IMR-90 (cell line): ENCODE measurements at regions not wholly inside any gene's neighbourhood (a gene's known extent, or its start where the extent isn't known, plus 50 kb on each side); places are given as distances from the start of the nearest gene placed in this dataset.

ENCODE experiments used
- ATAC-seq: fragments of 200-7000 bp; cut with Tn5 transposase; 2 replicates; pipeline ENCODE4 v1.9.1; 2020; ENCODE audit warnings: low read depth, mild to moderate bottlenecking, moderate library complexity
- BruUV-seq: library from RNA; stranded (reverse); fragments of 400-500 nt; replicated peaks from 2 replicates; lab custom pipeline; 2021; lab: Mats Ljungman, UMichigan
- CTCF ChIA-PET: fragments of 300-600 bp; formaldehyde crosslinking; extraction: SDS; loops from one replicate; lab custom pipeline; 2021; ENCODE audit warnings: antibody characterized with exemption; lab: Yijun Ruan, JAX
- POLR2A ChIA-PET: fragments of 300-600 bp; sonication (Branson Sonifier 250); formaldehyde crosslinking; loops from one replicate; lab custom pipeline; 2022; ENCODE audit warnings: antibody characterized with exemption; ENCODE audit not compliant: unreplicated experiment; lab: Charles Lee
- DNase-seq: peaks from one replicate; pipeline ENCODE4 v3.0.0; 2013
- H2AFZ ChIP-seq: replicated peaks from 2 replicates; pipeline ENCODE3; 2013; ENCODE audit warnings: low read length, mild to moderate bottlenecking; ENCODE audit not compliant: poor library complexity
- H2AK5ac ChIP-seq: 2 replicates; pipeline ENCODE4 v1.6.1; 2013; ENCODE audit warnings: low read depth, low read length, inconsistent platforms
- H2AK9ac ChIP-seq: replicated peaks from 2 replicates; pipeline ENCODE3; 2013; ENCODE audit warnings: mild to moderate bottlenecking, low read depth, low read length, moderate library complexity; ENCODE audit not compliant: poor library complexity
- H2BK120ac ChIP-seq: 2 replicates; pipeline ENCODE4 v1.6.1; 2013; ENCODE audit warnings: low read depth, low read length, inconsistent platforms
- H2BK15ac ChIP-seq: 3 replicates; pipeline ENCODE4 v1.6.1; 2013; ENCODE audit warnings: low read depth, low read length, inconsistent platforms
- H2BK20ac ChIP-seq: 2 replicates; pipeline ENCODE4 v1.6.1; 2013; ENCODE audit warnings: low read depth, mild to moderate bottlenecking, inconsistent platforms, low read length, moderate library complexity
- H2BK5ac ChIP-seq: 2 replicates; pipeline ENCODE4 v1.6.1; 2013; ENCODE audit warnings: mild to moderate bottlenecking, low read depth, low read length, inconsistent platforms; ENCODE audit not compliant: poor library complexity, severe bottlenecking
- H3K14ac ChIP-seq: replicated peaks from 2 replicates; pipeline ENCODE4 v1.6.1; 2013; ENCODE audit warnings: low read depth, low read length, inconsistent platforms
- H3K18ac ChIP-seq: 2 replicates; pipeline ENCODE4 v1.6.1; 2013; ENCODE audit warnings: low read depth, low read length, control low read depth
- H3K23ac ChIP-seq: 2 replicates; pipeline ENCODE4 v1.6.1; 2013; ENCODE audit warnings: low read depth, low read length, inconsistent platforms
- H3K27ac ChIP-seq: 2 replicates; pipeline ENCODE4 v1.5.1; 2013; ENCODE audit warnings: mild to moderate bottlenecking, control low read depth, low read length; ENCODE audit not compliant: insufficient read depth
- H3K27me3 ChIP-seq: 2 replicates; pipeline ENCODE4 v1.6.1; 2013; ENCODE audit warnings: low read length; ENCODE audit not compliant: control insufficient read depth, insufficient read depth
- H3K36me3 ChIP-seq: 2 replicates; pipeline ENCODE4 v1.6.1; 2013; ENCODE audit warnings: low read length, mixed read lengths; ENCODE audit not compliant: control insufficient read depth, insufficient read depth
- H3K4ac ChIP-seq: 2 replicates; pipeline ENCODE4 v1.6.1; 2013; ENCODE audit warnings: low read depth, low read length, inconsistent platforms
- H3K4me1 ChIP-seq: 2 replicates; pipeline ENCODE4 v1.6.1; 2013; ENCODE audit warnings: low read length, mixed read lengths; ENCODE audit not compliant: control insufficient read depth, insufficient read depth
- H3K4me2 ChIP-seq: 2 replicates; pipeline ENCODE4 v1.6.1; 2013; ENCODE audit warnings: low read depth, mild to moderate bottlenecking, control low read depth, low read length, moderate library complexity
- H3K4me3 ChIP-seq: 2 replicates; pipeline ENCODE4 v1.5.1; 2013; ENCODE audit warnings: low read depth, mild to moderate bottlenecking, control low read depth, low read length, moderate library complexity; ENCODE audit not compliant: insufficient read depth
- H3K56ac ChIP-seq: 2 replicates; pipeline ENCODE4 v1.6.1; 2013; ENCODE audit warnings: low read length, inconsistent platforms; ENCODE audit not compliant: insufficient read depth; ENCODE audit errors: extremely low read depth
- H3K79me1 ChIP-seq, 2 experiments: 2 replicates each; pipeline ENCODE4 v1.6.1; 2013; ENCODE audit warnings: low read length in 2 of 2, inconsistent platforms in 1 of 2, low read depth in 1 of 2
- H3K9ac ChIP-seq: 2 replicates; pipeline ENCODE4 v1.6.1; 2013; ENCODE audit warnings: low read depth, low read length, control low read depth
- H3K9me1 ChIP-seq: 2 replicates; pipeline ENCODE4 v1.6.1; 2013; ENCODE audit warnings: low read length, inconsistent platforms; ENCODE audit not compliant: insufficient read depth
- H3K9me3 ChIP-seq: 2 replicates; pipeline ENCODE4 v1.6.1; 2013; ENCODE audit warnings: low read length; ENCODE audit not compliant: control insufficient read depth, insufficient read depth
- H4K20me1 ChIP-seq: 2 replicates; pipeline ENCODE4 v1.6.1; 2013; ENCODE audit warnings: low read length, inconsistent platforms; ENCODE audit not compliant: insufficient read depth
- H4K5ac ChIP-seq: 2 replicates; pipeline ENCODE4 v1.6.1; 2013; ENCODE audit warnings: mild to moderate bottlenecking, low read depth, low read length, control low read depth
- H4K8ac ChIP-seq, 2 experiments: 2 replicates each; pipeline ENCODE4 v1.6.1; 2013; ENCODE audit warnings: low read depth in 2 of 2, low read length in 2 of 2, control low read depth in 1 of 2, inconsistent platforms in 1 of 2
- H4K91ac ChIP-seq: 2 replicates; pipeline ENCODE4 v1.6.1; 2013; ENCODE audit warnings: low read depth, low read length, inconsistent platforms; ENCODE audit not compliant: insufficient read depth
- BHLHE40 ChIP-seq: fragments of 150-350 bp; IDR thresholded peaks from 2 replicates; pipeline ENCODE4 v1.6.1; 2016; ENCODE audit warnings: mild to moderate bottlenecking, low read depth, low read length
- CEBPB ChIP-seq: IDR thresholded peaks from 2 replicates; pipeline ENCODE4 v1.6.1; 2012; ENCODE audit warnings: low read depth, low read length, improper control_type of control experiment
- CHD1 ChIP-seq: IDR thresholded peaks from 2 replicates; pipeline ENCODE4 v1.6.1; 2012; ENCODE audit warnings: low read depth, low read length, improper control_type of control experiment
- FOS ChIP-seq: fragments of 150-350 bp; IDR thresholded peaks from 2 replicates; pipeline ENCODE4 v1.6.1; 2016; ENCODE audit warnings: low read depth, low read length
- MAFK ChIP-seq: IDR thresholded peaks from 2 replicates; pipeline ENCODE4 v1.6.1; 2012; ENCODE audit warnings: low read depth, low read length, improper control_type of control experiment
- MAZ ChIP-seq: IDR thresholded peaks from 2 replicates; pipeline ENCODE4 v1.6.1; 2012; ENCODE audit warnings: low read depth, mild to moderate bottlenecking, low read length, improper control_type of control experiment, moderate library complexity, borderline replicate concordance
- MXI1 ChIP-seq: IDR thresholded peaks from 2 replicates; pipeline ENCODE4 v1.6.1; 2012; ENCODE audit warnings: low read depth, mild to moderate bottlenecking, low read length, moderate library complexity, borderline replicate concordance
- NFE2L2 ChIP-seq: fragments of 150-350 bp; IDR thresholded peaks from 2 replicates; pipeline ENCODE4 v1.6.1; 2016; ENCODE audit warnings: low read depth, mild to moderate bottlenecking, low read length
- POLR2A ChIP-seq: IDR thresholded peaks from 2 replicates; pipeline ENCODE4 v1.6.1; 2012; ENCODE audit warnings: mild to moderate bottlenecking, low read depth, low read length
- RAD21 ChIP-seq: IDR thresholded peaks from 2 replicates; pipeline ENCODE4 v1.6.1; 2012; ENCODE audit warnings: low read length, improper control_type of control experiment
- RCOR1 ChIP-seq: IDR thresholded peaks from 2 replicates; pipeline ENCODE4 v1.6.1; 2012; ENCODE audit warnings: mild to moderate bottlenecking, low read length, improper control_type of control experiment; ENCODE audit not compliant: insufficient replicate concordance
- RFX5 ChIP-seq: IDR thresholded peaks from 2 replicates; pipeline ENCODE4 v1.8.0; 2012; ENCODE audit warnings: low read depth, mild to moderate bottlenecking, low read length, moderate library complexity
- SMC3 ChIP-seq: fragments of 150-350 bp; IDR thresholded peaks from 2 replicates; pipeline ENCODE4 v1.6.1; 2016; ENCODE audit warnings: low read depth, mild to moderate bottlenecking, antibody characterized with exemption, low read length, moderate library complexity
- WGBS, 2 experiments: methylation state at CpG; one replicate each; pipeline versions ENCODE4 v1.1.5 to v1.1.7; 2013; ENCODE audit warnings: missing lambda C conversion rate in 2 of 2; ENCODE audit not compliant: insufficient read length in 1 of 2; ENCODE audit errors: extremely low coverage in 2 of 2; 5-methylcytosine and 5-hydroxymethylcytosine counted together
- dilution Hi-C: fragments of 300-500 bp; cut with HindIII; formaldehyde crosslinking; loops from one replicate; pipeline ENCODE4 v1.14.3; 2018; ENCODE audit warnings: low sequenced_read_pairs; ENCODE audit not compliant: unreplicated experiment
- in situ Hi-C: fragments of 300-500 bp; cut with MboI; formaldehyde crosslinking; loops from 3 replicates; pipeline ENCODE4 v1.14.3; 2019; ENCODE audit warnings: low sequenced_read_pairs, inconsistent platforms, mixed read lengths
- intact Hi-C: fragments of 100-400 bp; cut with micrococcal nuclease; formaldehyde crosslinking; loops from 2 replicates; pipeline ENCODE4 v1.10.0; 2022
- TF ChIP-seq, protein P1 (sequence below): conservative IDR thresholded peaks from 2 replicates; pipeline ENCODE4 v1.5.1; 2012; ENCODE audit warnings: mild to moderate bottlenecking, low read depth, low read length, improper control_type of control experiment
- TF ChIP-seq, protein P2 (sequence below): fragments of 150-350 bp; IDR thresholded peaks from 2 replicates; pipeline ENCODE4 v1.6.1; 2016; ENCODE audit warnings: low read depth, mild to moderate bottlenecking, low read length, moderate library complexity, borderline replicate concordance
- TF ChIP-seq, protein P3 (sequence below): fragments of 150-350 bp; IDR thresholded peaks from 2 replicates; pipeline ENCODE4 v1.6.1; 2017; ENCODE audit warnings: mild to moderate bottlenecking, antibody characterized with exemption, low read length, low read depth

DNA sequence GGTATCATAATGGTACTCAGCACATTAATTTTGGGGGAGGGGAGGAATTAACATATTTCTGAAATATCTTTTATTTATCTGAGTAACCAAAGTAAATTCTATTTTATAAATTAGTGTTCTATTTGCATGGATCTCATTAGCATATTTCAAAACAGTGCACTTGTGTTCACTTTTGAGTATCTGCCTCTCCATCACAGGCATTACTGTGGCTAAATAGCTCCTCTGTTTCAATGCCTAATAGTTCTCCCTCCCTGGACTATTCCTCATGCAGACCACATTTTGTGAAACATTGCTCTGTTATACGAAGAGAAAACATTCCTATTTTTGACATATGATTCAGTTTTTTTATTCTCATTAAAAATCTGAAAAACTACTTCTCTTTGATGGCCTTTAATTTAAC lies 1127.8 kb downstream of the TUSC7 start:
- Histone ChIP-seq H3K27ac (no peak overlapping the region), H3K4me3 (no peak overlapping the region), H3K79me1 (no peaks in the 10 kb centered on the region), H3K9me1 (no peaks in the 10 kb centered on the region), H4K8ac (no peak overlapping the region), H2AK5ac (no peak overlapping the region), H3K23ac (no peak overlapping the region), H3K27me3 (no peaks in the 10 kb centered on the region), H3K4me2 (no peak overlapping the region), H2BK20ac (no peak overlapping the region), H3K14ac (no peak overlapping the region), H2AK9ac (no peak overlapping the region), H4K5ac (no peak overlapping the region), H3K9me3 (no peaks in the 10 kb centered on the region), H2BK120ac (no peak overlapping the region), H3K18ac (no peak overlapping the region), H2BK15ac (no peak overlapping the region), H4K20me1 (no peaks in the 10 kb centered on the region), H3K56ac (no peak overlapping the region), H3K9ac (no peak overlapping the region), H3K36me3 (no peaks in the 10 kb centered on the region), H2BK5ac (no peak overlapping the region), H2AFZ (no peak overlapping the region), H4K91ac (no peak overlapping the region), H3K4me1 (peaks cover 2% of the 10 kb centered on the region; the same call in 1 of the 2 replicates), H3K4ac (no peak overlapping the region)
- BruUV-seq = no TSS peak
- ATAC-seq (no peak), DNase-seq (no peak)
- intact Hi-C loops = no loop called here
- WGBS, 2 experiments = no CpG with 5 or more reads among the region's 1 CpG
- in situ Hi-C loops = no loop called here
- TF ChIP-seq MAFK = no peak
- no peak for TF ChIP-seq NFE2L2
- TF ChIP-seq MAZ = no peak
- TF ChIP-seq, protein P1, sequence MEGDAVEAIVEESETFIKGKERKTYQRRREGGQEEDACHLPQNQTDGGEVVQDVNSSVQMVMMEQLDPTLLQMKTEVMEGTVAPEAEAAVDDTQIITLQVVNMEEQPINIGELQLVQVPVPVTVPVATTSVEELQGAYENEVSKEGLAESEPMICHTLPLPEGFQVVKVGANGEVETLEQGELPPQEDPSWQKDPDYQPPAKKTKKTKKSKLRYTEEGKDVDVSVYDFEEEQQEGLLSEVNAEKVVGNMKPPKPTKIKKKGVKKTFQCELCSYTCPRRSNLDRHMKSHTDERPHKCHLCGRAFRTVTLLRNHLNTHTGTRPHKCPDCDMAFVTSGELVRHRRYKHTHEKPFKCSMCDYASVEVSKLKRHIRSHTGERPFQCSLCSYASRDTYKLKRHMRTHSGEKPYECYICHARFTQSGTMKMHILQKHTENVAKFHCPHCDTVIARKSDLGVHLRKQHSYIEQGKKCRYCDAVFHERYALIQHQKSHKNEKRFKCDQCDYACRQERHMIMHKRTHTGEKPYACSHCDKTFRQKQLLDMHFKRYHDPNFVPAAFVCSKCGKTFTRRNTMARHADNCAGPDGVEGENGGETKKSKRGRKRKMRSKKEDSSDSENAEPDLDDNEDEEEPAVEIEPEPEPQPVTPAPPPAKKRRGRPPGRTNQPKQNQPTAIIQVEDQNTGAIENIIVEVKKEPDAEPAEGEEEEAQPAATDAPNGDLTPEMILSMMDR = no peak
- TF ChIP-seq, protein P2, sequence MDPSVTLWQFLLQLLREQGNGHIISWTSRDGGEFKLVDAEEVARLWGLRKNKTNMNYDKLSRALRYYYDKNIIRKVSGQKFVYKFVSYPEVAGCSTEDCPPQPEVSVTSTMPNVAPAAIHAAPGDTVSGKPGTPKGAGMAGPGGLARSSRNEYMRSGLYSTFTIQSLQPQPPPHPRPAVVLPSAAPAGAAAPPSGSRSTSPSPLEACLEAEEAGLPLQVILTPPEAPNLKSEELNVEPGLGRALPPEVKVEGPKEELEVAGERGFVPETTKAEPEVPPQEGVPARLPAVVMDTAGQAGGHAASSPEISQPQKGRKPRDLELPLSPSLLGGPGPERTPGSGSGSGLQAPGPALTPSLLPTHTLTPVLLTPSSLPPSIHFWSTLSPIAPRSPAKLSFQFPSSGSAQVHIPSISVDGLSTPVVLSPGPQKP = no peak
- TF ChIP-seq CEBPB = no peak
- no peak for TF ChIP-seq CHD1
- TF ChIP-seq FOS = no peak
- TF ChIP-seq RFX5 = no peak
- TF ChIP-seq RAD21 = no peak
- no peak for TF ChIP-seq RCOR1
- TF ChIP-seq, protein P3, sequence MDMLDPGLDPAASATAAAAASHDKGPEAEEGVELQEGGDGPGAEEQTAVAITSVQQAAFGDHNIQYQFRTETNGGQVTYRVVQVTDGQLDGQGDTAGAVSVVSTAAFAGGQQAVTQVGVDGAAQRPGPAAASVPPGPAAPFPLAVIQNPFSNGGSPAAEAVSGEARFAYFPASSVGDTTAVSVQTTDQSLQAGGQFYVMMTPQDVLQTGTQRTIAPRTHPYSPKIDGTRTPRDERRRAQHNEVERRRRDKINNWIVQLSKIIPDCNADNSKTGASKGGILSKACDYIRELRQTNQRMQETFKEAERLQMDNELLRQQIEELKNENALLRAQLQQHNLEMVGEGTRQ = no peak
- TF ChIP-seq SMC3 = no peak
- no peak for TF ChIP-seq BHLHE40
- TF ChIP-seq MXI1 = no peak
- no peak for TF ChIP-seq POLR2A
- CTCF ChIA-PET = interaction anchor here (1.5 kb wide), 1 partner anchor 11 kb away, joined by 3 read pairs; no protein-coding TSS in a partner anchor
- dilution Hi-C loops = no loop called here
- POLR2A ChIA-PET = interaction anchor here (0.6 kb wide), 1 partner anchor 125 kb away, joined by 3 read pairs; no protein-coding TSS in a partner anchor
